GM23338 (cell line): ENCODE measurements at regions not wholly inside any gene's neighbourhood (a gene's known extent, or its start where the extent isn't known, plus 50 kb on each side); places are given as distances from the start of the nearest gene placed in this dataset.

Experiments
- CREB1 ChIP-seq: fragments of 250-450 bp; sonication (Bioruptor Pico); IDR thresholded peaks from 2 replicates; pipeline ENCODE4 v1.5.0; 2020; ENCODE audit warnings: low read depth, mild to moderate bottlenecking, moderate library complexity
- CTCF ChIP-seq, 2 experiments: fragments of 200-600 bp in 1 of 2; sonication (generic) in 1 of 2; conservative IDR thresholded peaks; 2 replicates each; pipeline versions ENCODE4 v1.5.1 to v1.6.1; 2016 to 2017; ENCODE audit warnings: antibody characterized with exemption in 2 of 2, low read depth in 2 of 2, mild to moderate bottlenecking in 2 of 2, moderate library complexity in 1 of 2
- ETS1 ChIP-seq: IDR thresholded peaks from 2 replicates; pipeline ENCODE4 v1.6.1; 2016; ENCODE audit warnings: antibody characterized with exemption
- EZH2 ChIP-seq: fragments of 200-600 bp; sonication (generic); IDR thresholded peaks from one replicate; pipeline ENCODE4 v1.8.0; 2017; ENCODE audit warnings: antibody characterized with exemption, mild to moderate bottlenecking, low read depth; ENCODE audit not compliant: unreplicated experiment
- EZH2phosphoT487 ChIP-seq: fragments of 200-600 bp; sonication (generic); IDR thresholded peaks from one replicate; pipeline ENCODE4 v1.8.1; 2018; ENCODE audit warnings: antibody characterized with exemption; ENCODE audit not compliant: unreplicated experiment
- JUNB ChIP-seq: IDR thresholded peaks from one replicate; pipeline ENCODE4 v1.6.1; 2016; ENCODE audit warnings: antibody characterized with exemption; ENCODE audit not compliant: unreplicated experiment
- NANOG ChIP-seq: IDR thresholded peaks from 2 replicates; pipeline ENCODE4 v1.6.1; 2016; ENCODE audit warnings: antibody characterized with exemption, borderline replicate concordance
- POLR2AphosphoS5 ChIP-seq: IDR thresholded peaks from 2 replicates; pipeline ENCODE4 v1.6.1; 2016; ENCODE audit warnings: antibody characterized with exemption, low read depth
- REST ChIP-seq: IDR thresholded peaks from one replicate; pipeline ENCODE4 v1.6.1; 2018; ENCODE audit warnings: antibody characterized with exemption; ENCODE audit not compliant: unreplicated experiment
- ZNF114 ChIP-seq: fragments of 250-450 bp; sonication (Bioruptor Pico); IDR thresholded peaks from 2 replicates; pipeline ENCODE4 v1.5.0; 2020; ENCODE audit warnings: mild to moderate bottlenecking, moderate library complexity
- ZNF462 ChIP-seq: fragments of 250-450 bp; sonication (Bioruptor Pico); IDR thresholded peaks from 2 replicates; pipeline ENCODE4 v1.5.0; 2020; ENCODE audit warnings: mild to moderate bottlenecking, moderate library complexity

- no peak for TF ChIP-seq CTCF (conservative IDR thresholded peaks at IDR 0.05; ENCODE audit: low read depth in 2 of 2)
- TF ChIP-seq POLR2AphosphoS5 = no peak
- no peak for TF ChIP-seq EZH2
- no peak for TF ChIP-seq JUNB
- TF ChIP-seq REST = no peak
- no peak for TF ChIP-seq EZH2phosphoT487
- no peak for TF ChIP-seq NANOG
- no peak for TF ChIP-seq CREB1
- TF ChIP-seq ETS1 = no peak
- no peak for TF ChIP-seq ZNF462 (CRISPR knock-in tag)
- TF ChIP-seq ZNF114 (CRISPR knock-in tag) = no peak
These were observed 369.7 kb upstream of the RGS18 start for GRCh38 chr1:191788551-191788950.
